NCI-H128 (cell line): ENCODE measurements at regions not wholly inside any gene's neighbourhood (a gene's known extent, or its start where the extent isn't known, plus 50 kb on each side); places are given as distances from the start of the nearest gene placed in this dataset.

Experiments used
- DNase-seq: peaks from one replicate; lab custom pipeline; 2025; ENCODE audit not compliant: unreplicated experiment; lab: John Stamatoyannopoulos, UW

DNA sequence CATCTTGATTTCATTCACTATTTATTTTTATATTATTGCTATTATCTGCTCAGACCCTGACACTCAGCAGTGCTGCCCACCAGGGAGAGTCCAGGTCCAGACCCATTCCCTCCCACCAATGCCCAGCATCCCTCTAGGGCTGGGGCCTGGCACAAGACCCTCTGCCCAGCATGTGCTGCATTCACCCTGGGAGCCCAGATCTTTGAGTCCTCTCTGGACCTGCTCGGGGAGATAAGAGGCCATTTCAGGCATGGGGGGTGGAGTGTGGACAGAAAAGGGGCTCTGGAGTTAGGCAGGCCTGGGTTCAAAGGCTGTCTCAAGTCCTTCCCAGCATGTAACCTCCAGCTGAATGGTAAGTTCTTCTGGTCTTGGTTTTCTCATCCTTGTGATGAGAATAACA, 209.6 kb downstream of the CYP26B1 start:
- no peak for DNase-seq

DNA sequence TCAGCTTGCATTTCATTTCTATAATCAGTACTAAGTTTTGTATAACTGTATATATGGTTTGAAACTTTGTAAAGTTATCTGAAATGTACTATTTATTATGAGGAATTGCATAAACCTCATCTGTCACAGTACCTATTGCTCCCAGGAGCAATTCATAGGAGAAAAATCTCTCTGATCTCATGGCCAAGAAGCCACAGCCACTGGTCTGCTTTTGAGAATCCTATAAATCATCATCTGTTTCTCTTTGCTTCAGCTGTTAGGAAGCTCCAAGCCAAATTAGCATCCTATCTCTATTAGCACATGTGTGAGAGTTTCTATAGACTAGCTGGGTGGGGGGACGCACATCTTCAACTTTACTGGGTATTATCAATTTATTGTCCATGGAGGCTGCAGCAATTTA, 210.3 kb downstream of the CYP26B1 start:
- DNase-seq: no peak

DNA sequence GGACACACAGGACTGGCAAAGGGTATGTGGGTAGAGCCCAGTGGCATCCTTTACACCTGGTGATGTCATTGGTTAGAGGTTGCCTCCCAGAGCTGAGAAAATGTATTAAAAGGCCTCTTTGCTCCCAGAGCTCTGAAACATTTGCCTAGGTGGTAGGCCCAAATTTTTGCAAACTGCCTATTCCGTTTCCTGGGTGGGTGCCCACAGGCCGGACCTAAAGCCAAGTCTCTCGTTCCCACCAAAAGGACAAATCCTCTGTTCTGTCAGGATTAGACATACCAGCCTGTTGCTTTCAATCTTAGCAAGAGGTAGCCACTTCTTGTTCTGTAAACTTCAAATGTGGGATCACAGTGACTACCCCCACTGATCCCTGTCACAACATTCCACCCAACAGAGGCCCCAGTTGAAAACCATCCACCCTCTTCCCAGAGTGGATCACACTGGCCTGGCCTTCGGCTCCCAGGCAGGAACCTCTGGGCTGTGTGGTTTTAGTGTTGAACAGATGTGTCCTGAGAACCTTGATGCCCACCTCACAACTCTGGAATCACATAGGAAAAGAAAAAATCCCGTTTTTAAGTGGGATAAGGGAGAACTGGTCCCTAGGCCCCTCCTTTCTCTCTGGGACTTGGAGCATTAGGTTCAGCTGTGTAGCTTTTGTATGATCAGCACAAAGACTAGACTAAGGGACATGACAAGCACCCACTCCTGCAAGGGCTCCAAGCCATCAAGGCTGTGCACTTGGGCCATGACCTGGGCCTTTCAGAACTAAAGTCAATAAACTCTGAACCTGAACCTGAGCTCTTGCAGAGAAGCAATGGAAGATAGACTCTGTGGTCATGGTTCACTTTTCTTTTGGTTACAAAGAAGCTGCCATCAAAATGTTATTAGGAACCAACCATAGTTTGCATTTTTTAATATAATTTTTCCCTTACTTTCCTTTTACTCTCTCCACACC, 211.3 kb downstream of the CYP26B1 start:
- no peak for DNase-seq

DNA sequence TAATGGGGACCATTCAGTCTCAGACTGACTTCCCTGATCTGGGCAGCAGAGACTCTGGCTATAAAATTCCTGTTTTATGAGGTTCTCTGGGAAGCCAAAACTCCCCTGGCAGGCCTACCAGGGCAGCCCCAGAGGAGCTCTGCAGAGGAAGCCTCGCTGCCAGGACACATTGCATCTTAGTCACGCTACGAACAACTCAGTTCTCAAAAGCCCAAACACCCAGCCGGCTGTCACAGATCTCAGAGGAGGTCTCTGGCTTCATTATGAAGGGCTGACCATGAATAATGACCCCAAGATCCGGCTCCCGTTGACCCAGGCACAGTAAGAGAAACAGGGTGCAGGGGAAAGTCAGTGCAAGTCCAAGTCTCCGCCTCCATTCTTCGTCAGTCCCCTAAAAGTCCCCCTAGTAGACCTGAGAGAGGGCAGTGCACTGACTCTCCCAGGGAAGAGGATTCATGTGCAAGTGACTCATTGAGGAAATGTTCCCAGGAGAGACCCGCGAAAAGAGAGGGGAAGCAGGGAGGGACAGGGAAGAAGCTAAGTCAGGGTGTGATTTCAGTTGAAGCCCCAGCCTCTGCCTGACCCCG, 212.3 kb downstream of the CYP26B1 start:
- no peak for DNase-seq

DNA sequence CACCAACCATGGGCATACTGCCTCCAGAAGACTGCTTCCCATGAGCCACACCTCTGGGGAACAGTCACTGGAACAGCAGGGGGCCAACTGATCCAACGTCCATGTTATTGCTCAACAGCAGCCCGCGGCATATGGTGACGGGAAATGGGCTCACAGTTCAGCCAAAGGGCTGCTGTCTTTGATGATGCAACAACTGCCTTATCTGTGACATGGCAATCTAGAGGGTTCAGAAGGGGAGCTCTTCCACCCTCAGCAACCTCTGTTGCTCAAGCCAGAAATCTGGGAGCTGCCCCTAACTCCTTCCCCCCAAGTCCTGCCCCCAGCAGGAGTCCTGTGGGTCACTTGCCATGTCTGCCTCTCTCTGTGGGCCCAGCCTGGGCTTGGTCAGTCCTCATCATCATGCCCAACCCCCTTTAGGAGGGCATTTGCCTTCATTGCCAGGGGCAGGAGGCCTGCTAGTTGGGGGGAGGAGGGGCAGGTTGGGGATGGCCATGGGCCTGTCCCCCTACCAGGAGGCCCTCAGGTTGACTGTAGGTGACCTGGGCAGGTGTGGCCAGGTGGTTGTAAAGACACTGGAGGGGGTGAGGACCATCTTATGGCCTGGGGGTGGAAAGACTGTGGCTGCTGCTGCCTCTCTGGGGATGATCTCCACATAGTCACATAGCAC, 212.9 kb downstream of the CYP26B1 start:
- no peak for DNase-seq

DNA sequence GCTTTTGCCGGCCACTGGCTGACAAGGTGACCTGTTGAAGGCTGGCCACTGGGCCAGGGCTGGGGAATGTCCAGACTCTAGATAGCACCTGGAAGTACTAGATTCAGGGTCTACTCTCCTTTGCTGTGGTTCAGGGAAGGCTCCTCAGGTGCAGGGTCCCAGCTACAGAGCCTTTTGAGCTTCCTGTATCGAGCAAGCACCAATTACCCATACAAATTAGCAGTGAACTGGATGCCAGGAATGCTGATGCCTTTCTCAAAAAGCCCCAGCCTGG, 213.4 kb downstream of the CYP26B1 start:
- no peak for DNase-seq

DNA sequence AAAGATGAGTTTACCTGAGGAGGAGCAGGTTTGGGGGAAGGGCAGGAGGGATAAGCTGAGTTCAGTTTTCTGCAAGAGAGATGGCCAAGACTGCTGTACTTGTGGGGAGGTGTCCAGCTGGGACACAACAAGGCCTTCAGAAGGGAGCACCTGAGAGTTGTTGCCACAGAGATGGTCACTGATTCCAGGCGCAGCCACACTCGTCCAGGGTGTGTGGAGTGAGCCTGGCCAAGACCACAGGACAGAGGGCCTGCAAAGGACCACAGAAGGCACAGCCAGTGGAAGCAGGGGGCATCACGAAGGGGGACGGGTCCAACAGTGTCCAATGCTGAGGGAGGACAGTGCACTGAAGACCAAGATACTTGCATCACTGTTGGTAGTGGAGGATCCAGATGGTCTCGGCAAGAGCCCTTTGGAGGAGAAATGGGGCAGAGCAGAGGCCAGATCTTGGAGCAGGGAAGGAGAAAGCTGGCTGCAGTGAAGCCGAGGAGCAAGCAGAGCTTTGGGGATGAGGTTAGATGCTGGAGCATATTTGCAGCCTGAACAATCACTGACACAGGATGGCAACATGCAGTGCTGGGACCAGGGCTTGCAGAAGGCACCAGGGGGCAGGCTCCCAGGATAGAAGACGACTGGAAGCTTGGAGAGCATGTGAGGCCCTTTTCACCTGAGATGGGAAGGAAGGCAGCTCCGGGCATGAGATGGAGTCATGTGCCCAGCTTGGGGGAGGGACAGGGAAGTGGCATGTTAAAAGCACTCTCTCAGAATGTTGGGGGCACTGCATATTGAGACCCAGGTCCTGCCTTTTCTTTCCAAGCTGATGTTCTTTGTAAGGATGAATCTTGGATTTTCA, 214.0 kb downstream of the CYP26B1 start:
- no peak for DNase-seq

DNA sequence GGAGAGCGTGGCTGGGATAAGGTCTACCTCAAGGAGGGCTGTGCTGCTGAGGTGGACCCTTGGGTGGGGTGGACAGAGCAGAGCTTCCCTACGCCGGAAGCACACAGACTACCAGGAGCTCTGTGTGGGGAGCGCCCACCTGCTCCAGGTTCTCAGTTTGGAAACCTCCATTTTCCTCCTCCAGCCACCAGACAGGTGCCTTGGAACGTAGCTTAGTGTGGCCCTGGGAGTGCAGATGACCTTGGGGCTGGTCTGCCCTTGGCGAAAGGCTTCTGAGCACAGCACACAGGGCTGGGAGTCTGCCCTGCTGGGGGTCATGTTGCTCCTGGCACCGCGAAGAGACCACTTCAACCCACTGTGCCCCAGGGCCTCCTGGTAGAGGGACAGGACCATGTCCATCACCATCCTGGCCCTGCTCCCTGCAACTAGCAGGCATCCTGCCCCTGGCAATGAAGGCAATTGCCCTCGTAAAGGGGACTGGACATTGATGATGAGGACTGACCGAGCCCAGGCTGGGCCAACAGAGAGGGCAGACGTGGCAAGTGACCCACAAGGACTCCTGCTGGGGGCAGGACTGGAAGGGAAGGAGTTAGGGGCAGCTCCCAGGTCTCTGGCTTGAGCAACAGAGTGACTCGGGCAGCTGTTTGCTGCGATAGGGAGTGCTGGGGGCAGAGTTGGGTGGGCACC, 214.7 kb downstream of the CYP26B1 start:
- no peak for DNase-seq

DNA sequence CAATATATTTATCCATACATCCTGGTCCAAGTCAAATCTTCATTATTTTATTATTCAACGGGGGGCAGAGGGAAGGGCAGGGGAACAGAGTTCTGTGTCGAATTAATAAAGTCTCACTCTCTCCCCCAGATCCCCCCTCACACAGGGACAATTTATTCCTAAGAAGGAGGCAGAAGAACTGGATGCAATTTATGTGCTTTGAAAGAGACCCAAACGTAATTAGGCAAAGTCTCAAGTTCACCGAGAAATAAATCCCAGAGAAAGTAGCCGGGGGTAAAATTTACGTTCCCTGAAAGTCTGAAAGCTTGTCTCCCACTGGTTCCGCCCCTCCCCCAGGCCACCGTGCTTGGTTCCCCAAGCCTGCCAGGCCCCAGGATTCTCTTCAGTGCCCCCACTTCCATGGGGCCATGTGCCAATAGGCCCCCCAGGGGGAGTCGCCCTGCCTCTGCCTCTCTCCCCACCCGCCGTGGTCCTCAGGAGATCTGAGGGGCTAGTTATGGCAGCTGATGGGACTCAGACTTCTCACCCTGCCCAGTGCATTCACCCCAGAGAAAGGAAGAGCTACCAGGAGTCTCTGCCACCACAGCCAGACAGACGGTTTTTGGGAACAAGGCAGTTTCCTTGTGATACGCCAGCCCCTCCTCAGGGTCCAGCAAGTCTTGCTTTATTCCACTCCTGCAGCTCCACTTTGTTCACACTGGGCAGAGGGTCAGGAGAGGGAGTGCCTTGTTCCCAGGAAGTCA, 215.5 kb downstream of the CYP26B1 start:
- no peak for DNase-seq

DNA sequence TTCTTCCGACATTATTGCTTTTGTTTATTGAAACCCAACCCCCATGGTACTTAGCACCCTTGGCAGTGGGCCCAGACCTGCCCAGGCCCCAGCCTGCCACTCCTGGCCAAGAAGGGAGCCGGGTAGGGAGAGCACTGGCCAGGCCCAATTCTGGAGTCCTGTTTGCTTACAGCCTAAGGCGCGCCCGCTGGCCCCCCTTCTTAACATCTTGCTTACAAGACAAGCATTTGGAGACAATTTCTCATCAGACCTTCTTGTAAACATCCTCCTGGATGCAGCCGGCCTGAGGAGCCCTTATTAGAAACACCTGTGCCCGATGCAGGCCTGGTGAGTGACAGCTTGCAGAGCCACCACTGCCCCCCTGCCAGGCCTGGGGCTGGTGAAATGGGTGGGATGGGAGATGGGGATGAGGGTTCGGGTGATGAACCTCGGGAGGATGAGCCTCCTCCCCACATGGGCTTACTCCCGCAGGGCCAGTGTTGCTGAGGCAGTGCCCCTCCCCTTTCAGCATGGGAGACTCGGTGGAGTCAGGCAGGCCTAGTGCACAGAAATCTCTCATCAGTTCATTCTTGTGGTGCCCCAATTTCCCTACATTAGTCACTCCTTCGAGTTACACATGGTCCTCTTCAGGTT, 217.5 kb downstream of the CYP26B1 start:
- peak; percentile 39 for DNase-seq

DNA sequence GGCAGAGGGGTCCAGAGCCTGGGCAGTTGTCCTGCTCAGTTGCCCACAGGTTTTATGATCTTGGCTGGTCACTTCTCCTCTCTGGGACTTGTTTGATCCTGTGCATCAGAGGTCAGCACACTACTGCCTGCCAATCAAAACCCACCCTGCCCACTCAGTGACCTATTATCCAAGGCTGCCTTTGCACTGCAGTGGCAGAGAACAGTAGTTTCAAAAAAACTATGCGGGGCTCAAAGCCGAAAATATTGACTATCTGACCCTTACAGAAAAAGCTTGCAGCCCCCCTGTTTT, 218.2 kb downstream of the CYP26B1 start:
- no peak for DNase-seq

DNA sequence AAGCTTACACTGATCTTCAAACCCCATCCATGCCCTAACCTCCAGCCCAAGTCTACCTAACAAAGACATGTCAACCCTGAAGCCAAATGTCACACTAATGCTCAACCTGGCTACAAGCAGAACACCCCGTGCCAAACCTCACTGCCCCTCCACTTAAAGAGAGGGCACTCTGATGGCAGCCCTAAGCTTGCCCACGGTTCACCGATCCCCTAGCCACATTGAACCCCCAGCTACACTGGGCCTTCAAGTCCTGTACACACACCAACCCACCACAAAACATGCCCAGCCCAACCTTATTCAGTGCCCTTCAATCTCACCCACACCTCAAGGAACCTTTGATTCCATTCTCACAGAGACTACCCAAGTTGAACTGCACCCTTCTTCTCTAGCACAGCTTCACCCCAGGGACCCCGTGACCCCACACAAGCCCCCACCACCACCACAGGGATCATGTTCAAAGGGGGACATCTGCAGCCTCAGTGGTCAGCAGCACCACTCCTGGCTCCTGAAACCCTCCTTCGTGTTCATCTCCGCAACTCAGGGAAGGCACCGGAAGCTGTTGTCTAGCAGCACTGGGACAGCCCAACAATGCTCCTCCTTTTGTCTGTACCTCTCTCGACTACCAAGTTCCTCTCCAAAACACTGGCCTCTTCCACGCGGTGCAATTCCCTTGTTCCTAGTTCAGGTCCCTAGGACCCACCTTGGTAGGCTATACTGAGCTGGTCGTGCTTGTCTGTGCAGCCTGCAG, 218.8 kb downstream of the CYP26B1 start:
- no peak for DNase-seq

DNA sequence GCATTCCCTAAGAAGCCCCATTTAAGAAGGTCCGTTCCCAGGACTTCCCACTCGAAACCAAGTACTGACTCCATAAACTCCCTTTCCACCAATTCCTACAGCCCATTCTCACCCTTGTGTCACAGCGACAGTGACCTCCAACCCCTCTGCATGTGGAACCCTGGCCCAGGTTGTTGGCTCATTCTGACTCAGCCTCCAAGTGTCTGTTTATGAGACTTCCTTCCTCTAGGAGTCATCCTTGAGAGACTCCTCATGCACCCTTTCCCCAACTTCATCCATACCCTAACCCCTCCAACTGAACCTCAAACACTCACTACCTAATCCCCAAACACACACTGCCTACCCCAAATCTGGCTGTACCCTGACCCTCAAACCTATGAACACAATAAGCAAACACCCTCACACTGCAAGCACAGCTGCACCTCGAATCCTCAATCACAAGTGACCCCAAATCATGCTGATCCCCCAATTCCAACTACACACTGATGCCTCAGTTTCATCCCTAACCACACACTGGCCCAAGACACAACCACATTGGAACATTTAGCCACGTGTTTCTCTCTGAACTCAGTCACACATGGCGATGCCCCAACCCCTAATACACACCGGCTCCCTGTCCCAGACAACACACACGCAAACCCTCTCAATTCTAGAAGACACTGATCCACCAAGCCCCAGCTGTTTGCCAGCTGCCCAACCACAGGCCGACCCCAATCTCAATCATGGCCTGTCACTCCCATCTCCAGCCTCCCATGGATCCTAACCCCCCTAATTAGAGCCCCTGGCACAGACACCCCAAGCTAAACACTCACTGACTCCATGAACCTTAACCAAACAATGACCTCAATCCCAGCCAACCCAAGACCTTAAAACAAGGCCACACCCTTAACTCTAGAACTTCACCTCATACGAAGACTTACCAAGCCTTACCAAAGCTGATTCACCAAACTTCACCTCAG, 219.6 kb downstream of the CYP26B1 start:
- no peak for DNase-seq

DNA sequence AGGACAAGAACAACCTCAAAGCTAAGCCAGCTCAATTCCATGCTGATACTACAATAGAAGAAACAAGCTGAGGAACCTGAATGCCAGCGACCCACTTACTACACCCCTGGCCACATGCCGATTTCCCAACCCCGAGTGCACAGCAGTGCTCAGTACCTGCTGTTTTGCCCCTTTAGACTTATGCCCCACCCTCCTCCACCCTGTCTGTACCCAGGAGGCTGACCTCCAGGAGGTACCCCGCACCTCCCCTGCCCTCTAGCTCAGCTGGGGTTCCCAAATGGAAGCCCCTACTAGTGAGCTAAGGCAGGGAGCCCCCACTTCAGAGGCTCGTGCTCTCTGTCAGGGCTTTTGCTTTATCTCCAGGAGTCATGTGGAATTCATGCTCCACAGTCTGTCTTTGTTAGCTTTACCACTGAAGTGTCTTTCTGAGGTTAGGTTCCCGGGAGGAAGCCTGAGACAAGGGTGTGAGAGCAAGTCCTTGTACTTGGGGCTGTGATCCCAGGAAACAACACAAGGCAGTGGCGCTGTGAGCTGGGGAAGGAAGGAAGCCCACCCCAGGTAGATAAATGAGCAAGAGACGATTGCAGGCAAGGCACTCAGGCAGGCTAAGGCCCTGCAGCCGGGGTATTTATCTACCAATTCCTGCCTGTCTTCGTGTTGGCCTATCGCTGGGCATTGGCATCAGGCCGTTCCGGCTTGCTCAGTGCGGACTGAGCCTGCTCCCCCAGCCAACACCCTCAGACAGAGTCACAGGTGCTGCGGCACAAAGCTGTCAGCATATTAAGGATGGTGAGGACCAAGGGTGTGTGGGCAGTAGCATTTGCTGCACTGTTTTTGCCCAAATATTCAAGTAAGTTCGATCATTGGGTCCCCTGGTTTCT, 220.5 kb downstream of the CYP26B1 start:
- DNase-seq: no peak

DNA sequence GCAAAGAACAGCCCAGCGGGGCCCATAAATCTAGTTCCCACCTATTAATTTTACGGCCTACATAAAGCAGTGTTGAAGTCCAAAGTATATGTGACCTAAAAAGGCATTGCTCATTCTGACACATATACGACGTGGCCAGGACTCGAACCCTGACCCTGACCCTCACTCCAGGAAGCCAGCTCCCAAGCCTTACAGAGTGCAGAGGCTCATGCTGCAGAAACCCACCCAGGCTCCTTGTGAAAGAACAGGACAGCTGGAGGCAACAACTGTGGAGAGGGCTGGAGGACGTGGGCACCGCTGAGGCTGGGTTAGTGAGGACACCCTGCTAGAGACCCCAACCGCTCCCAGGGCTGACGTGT, 221.6 kb downstream of the CYP26B1 start:
- DNase-seq: no peak

DNA sequence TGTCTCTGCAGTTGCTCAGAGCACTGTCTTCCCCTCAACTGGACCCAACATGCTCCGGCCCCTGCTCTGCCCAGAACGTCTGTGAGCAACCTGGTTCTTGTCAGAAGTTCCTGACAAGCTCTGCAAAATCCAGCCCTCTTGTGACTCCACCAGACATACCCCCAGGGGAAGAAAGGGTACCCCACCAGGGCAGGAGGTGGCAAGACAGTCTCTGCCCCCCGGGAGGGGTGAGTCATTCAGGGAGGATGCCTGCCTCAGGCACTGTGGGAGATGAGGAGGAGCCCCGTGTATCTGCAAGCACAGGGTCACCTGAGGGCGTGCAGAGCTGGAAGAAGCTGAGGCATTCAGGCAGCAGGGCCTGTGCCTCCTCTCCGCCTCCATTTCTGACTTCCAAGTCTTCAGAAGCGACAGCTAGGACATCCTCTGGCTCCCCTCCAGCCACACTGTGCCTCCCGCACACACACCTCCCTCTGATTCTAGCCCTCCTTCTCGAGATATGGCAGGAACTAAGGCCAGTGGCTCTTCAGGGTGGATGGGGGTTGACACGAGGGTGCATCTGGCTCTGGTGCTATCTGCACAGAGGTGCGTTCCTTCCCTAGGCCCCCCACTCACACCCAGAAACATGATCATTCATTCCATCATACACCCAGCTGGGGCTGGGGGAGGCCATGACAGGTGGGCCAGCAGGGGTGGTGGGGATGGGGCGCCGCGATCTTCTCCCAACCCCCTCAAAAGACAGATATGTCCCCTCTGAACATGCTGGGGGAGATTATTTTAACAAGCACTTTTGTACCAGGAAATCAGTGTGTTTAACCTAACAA, 222.2 kb downstream of the CYP26B1 start:
- no peak for DNase-seq
